GM19397 (cell line): ENCODE measurements at regions not wholly inside any gene's neighbourhood (a gene's known extent, or its start where the extent isn't known, plus 50 kb on each side); places are given as distances from the start of the nearest gene placed in this dataset.
A peak's percentile ranks its signal among the peaks of the same experiment; 100 is the strongest.

Source experiments
- ATAC-seq: cut with Tn5 transposase; IDR thresholded peaks from one replicate; pipeline ENCODE4 v1.9.1; 2021; ENCODE audit warnings: mild to moderate bottlenecking, moderate library complexity; ENCODE audit not compliant: unreplicated experiment

DNA sequence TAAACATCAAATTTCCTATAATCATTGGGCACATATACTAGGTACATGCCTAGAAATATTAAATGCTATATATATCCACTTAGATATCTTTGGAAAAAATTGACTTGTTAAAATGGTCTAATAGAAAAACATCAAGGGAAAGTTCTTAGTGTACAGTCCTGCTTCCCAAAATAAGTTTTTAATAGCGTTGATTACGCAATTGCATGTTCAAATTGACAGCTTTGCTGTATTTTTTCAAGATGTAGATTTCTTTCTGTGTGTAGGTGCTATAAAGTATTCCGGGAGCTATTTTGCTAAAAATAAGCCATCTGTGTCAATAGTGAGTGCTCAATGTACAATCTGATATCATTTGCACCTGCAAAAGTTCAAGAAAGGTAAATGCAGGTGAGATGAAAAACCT lies 463.9 kb upstream of the ATP2B1 start:
- ATAC-seq: no peak

DNA sequence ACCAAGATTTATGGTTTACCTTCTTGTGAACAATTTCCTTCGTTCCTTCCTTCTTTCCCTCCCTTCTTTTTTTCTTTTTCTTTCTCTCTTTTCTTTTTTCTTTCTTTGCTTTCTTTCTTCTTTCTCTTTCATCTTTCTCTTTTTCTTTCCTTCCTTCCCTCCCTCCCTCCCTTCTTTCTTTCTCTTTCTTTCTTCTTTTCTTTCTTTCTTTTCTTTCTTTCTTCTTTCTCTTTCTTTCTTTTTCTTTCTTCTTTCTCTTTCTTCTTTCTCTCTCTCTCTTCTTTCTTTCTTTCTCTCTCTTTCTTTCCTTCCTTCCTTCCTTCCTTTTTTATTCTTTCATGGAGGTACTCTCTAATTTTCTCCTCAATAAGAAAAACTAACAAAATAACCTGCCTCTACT lies 462.1 kb upstream of the ATP2B1 start:
- no peak for ATAC-seq

DNA sequence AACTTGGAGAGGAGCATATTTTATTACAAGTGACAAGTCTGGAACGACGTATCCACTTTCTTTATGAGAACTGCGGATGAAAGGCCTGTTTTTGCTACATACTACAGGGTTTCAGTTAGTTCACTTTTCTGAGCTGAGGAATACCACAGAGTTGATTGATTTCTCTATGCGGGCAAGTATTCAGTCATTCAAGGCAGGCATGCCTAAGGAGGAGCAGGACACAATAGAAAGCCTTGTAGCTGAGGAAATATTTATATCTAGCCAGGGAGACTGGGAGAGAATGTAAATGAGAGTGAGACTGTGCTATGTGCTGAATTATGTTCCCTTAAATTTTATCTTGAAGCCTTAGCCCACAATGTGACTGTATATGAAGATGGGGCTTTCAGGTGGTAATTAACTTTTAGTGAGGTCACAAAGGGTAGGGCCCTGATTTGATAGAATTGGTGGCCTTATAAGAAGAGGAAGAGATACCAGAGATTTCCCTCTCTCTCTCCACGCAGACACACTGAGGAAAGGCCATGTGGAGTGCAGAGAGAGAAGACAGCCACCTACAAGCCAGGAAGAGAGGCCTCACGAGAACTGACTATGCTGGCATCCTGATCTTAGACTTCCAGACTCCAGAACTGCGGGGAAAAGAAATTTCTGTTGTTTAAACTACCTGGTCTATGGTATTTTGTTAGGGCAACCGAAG lies 459.0 kb upstream of the ATP2B1 start:
- no peak for ATAC-seq

DNA sequence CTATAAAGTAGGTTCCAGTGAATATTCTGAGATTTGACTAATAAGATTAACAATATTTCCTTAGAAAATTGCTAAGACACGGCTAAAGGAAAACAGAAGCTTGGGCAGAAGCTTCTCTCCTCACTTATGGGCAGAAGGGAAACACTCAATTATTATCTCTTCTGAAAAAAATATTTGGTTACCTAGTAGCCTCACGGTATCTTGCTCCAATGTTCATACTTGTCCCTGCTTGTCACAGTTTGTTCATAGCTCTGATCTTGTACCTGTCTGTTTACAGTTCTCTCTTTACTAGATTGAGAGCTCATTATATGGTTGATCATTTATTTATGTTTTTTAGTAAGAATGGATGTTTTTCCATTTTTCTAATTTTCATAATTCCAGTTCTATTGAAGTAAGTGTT lies 458.0 kb upstream of the ATP2B1 start:
- ATAC-seq: no peak

DNA sequence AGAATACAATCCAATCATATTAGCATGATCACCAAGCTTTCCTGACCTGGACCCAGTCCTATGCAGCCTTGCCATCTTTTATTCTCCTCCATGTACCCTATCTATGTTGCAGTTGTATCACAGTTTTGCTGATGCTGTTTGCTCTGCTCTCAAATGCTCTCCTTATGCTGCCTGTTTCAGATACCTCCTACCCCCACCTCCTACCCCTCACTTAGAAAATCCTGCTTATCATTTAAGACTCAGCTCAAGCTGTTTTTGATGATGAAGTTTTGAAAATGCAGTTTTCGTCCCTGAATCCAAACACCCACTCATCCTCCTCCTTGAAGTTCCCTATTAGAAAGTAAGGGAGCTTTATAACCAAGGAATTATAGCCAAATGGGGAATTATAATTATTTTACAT lies 457.4 kb upstream of the ATP2B1 start:
- no peak for ATAC-seq

DNA sequence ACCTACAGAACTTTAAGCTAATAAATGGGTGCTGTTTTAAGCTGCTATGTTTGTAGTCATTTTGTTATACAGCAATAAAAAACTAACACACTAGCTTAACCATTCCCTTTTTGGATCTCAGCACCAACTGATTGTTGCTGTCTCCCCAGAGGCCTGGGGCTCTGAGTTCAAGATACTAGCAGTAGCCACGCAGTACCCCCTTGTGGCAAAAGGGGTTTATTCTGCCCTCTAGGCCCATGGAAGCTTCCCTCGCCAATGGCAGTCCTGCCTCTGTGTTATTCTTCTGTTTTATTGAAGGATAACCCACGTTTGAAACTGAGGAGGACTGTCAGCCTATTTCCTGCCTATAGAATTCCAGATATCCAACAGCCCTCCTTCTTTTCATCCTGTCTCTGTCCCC lies 455.3 kb upstream of the ATP2B1 start:
- ATAC-seq: no peak

DNA sequence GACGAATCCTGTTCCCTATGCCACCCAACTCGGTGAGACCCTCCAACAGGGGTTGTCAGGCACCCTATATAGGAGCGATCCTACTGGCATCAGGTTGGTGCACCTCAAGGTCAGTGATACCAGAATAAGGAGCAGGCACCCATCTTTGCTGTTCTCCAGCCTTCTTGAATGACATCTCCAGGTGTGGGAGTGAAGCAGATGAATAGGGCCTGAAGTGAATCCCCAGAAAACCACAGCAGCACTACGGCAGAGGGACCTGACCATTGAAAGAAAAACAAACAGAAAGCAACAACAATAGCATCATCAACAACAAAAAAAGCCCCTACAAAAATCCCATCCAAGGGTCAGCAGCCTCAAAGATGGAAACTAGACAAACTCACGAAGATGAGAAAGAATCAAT lies 445.2 kb upstream of the ATP2B1 start:
- no peak for ATAC-seq

DNA sequence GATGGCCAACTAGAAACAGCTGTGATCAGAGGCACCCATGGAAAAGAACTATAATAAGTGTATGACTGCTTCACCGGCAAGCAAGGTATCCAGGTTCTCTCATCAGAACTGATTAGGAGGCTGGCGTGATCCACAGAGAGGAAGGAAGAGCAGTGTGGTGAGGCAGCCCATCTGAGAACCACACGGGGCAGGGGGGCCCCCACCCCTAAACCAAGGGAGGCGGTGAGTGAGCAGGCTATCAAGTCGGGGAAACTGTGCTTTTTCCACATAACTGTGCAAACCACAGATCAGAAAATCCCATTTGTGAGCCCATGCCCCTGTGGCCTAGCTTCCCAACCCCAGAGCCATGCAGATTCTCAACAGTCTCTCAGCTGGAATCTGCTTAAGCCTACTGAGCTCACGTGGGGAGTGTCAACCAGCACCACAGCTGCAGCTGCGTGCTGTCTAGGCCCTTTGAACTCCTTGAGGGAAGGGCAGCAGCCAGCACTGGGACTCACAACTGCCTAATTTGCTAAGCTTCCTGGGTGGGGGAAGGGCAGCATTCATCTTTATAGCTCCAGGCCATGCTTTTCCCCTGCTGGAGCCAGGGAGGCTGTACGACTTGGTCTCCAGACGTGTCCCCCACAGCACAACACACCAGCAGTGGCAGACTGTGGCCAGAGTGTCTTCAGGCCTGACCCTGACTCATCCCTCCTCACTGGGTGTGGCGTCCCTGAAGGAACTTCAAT lies 444.4 kb upstream of the ATP2B1 start:
- ATAC-seq: no peak

DNA sequence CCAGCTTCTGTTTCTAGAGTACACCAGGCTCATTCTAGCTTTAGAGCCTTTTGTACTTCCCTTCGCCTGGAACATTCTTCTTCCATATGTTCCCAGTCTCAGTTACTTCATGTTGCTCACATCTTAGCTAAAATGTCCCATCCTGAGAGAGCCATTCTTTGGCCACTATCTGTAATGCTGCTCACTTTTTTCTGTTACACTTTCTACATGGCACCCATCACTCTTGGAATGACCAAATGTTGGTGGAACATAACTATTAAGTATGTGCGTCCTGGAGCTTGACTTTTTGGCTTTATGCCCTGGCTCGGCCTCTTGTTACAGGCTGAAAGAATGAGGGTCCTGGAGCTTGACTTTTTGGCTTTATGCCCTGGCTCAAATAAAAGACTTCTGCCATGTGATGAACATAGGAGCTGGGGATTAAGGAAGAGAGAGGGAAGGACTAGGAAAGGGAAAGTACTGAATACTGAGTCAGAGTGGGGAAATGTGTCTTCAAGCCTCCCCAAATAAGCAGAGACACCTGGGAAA lies 442.9 kb upstream of the ATP2B1 start:
- no peak for ATAC-seq

DNA sequence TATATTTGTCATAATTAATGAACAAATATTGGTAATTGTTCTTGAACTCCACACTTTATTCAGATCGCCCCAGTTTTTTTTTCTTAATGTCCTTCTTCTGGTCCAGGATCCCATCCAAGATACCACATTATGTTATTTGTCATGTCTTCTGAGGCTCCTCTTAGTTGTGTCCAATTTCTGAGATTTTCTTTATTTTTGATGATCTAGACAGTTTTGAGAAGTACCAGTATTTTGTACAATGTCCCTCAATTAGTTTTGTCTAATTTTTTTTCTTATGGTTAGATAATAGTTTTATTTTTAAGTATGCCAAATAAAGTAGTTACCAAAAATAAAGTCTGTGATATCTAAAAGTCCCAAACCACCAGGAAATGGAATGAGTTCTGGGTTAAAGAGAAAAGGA lies 440.8 kb upstream of the ATP2B1 start:
- ATAC-seq: no peak

DNA sequence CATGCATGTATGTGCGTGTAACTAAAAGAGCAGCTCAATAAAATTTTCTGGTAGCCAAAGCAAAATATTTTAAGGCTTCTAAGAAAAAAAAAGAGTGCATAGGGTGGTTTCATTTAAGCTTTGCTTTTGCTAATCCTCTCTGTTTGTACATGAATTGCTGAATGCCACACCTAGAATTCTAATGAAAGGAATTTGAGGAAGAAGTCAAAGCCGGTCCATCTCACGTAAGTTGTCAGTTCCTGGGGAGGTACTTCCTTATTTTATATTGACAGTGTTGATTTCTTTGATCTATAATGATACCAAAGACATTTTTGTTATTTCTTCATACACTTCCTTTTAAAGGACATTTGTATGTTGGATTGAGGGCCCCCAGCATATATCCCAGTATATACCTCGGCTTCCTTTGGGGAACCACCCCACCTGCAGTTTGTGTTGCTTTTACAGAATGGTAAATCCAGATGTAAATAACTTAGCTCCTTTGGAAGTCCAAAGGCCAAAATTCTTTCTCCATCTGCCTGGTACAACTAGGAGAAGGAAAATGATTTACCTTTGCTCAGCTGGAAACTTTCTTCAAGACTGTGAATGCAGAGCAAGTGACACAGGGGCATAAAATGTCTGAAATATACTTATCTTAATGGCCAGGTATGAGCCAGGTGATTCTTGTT lies 420.9 kb upstream of the ATP2B1 start:
- ATAC-seq: no peak

DNA sequence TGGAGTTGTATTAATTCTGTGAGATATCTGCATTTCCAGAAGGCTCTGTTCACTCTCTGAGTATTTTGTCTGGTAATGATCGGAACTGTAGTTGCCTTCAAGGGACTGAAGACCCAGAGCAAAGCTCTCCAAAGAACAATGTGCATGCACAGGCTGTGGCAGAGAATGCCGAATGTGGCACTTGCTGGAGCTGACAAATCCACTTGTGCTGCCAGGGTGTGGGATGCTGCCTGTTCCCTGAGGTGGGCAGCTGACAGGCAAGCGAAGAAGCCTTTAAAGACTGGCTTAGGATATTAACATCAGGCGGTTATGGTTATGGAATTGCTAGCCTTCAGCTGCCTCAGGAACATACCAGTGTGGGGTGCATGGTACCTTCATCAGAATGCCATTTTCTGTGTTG lies 419.9 kb upstream of the ATP2B1 start:
- no peak for ATAC-seq

DNA sequence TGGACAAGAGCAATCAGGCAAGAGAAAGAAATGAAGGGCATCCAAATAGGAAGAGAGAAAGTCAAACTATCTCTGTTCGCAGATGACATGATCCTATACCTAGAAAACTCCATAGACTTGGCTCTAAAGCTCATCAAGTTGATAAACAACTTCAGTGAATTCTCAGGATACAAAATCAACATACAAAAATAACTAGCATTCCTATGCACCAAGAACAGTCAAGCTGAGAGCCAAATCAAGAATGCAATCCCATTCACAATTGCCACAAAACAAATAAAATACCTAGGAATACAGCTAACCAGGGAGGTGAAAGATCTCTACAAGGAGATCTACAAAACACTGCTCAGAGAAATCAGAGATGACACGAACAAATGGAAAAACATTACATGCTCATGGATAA lies 417.5 kb upstream of the ATP2B1 start:
- no peak for ATAC-seq

DNA sequence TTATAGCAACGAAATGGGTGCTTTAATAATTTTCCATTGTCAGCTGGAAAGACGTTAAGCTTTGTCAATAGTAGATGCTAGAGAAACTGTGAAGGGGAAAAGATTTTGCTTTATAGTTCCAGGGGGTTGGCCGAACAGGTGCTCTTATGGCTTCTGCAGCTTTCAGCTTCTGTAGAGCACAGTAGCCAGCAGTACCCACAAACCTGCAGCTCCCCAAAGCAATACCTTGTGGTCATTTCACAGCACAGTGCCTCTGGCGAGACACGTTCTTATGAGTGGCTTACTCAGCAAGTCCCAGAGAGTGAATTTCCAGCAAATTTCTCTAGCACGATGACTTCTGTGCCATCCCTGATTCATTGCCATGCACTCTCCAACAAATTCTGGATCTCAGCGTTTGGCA lies 416.3 kb upstream of the ATP2B1 start:
- ATAC-seq: no peak

DNA sequence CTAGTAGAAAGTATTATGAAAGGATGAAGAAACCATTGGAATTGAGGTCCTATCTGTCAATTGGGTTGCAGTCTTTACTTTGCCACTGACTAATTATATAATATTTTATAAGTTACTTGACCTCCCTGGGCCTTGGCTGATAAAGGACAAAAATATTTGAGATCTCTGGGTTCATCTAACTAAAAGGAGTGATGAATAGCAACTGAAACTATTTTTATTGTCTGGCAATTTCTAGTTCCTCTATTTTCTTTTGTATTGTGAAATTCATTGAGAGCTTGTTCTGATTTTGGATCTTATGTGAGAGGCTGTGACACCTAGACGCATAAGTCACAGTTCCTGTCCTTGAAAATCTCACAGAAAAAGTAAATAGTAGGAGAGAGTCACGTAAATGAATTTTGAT lies 415.7 kb upstream of the ATP2B1 start:
- no peak for ATAC-seq

DNA sequence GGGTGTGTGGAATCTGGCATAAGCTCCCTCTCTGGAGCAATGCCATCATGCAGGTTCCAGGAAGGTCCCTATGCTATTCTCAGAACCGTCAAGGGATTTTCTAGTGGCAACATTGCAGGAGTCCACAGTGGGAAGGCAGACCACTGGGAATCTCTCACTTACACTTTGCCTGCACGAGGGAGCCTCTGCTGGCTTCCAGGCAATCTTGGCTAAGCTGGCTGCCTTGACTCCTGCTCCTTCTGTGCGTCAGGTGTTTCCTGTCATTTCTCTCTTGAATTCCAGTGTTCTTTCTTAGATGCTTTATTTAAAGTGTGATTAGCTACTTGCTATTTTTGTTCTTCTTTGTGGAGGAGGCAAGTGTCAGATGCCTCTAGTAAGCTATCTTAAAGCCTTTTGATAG lies 414.0 kb upstream of the ATP2B1 start:
- no peak for ATAC-seq

DNA sequence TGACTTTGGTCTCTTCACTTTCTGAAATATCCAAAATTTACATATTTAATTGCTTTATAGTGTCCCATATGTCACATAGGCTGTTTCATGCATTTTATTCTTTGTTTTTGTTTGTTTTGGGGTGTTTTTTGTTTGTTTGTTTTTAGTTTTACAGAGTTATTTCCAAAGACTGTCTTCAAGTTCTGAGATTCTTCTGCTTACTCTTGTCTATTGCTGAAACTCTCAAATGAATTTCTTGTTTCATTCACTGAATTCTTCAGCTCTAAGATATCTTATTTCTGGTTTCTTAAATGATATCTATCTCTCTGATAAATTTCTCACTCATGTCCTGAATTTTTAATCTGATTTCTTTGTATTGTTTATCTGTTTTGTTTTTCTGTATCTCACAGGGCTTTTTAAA lies 412.0 kb upstream of the ATP2B1 start:
- no peak for ATAC-seq

DNA sequence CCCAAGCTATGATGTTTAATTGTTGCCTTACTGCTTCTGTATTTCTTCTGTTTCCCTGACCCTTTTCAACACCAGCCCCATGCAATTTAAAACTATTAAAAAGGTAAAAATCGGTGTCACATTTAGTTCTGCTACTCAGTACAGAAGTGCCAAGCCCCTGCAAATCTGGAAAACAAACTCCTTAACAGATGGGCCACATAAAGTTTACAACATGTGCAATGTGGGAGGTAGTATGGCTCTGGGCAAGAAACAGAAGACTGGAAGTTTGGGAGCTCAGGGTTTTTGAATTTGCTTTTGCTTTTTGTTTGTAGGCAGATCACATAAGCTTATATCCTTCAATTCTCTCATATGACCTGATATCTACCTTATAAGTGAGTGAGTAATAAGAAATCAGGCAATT lies 404.0 kb upstream of the ATP2B1 start:
- no peak for ATAC-seq

DNA sequence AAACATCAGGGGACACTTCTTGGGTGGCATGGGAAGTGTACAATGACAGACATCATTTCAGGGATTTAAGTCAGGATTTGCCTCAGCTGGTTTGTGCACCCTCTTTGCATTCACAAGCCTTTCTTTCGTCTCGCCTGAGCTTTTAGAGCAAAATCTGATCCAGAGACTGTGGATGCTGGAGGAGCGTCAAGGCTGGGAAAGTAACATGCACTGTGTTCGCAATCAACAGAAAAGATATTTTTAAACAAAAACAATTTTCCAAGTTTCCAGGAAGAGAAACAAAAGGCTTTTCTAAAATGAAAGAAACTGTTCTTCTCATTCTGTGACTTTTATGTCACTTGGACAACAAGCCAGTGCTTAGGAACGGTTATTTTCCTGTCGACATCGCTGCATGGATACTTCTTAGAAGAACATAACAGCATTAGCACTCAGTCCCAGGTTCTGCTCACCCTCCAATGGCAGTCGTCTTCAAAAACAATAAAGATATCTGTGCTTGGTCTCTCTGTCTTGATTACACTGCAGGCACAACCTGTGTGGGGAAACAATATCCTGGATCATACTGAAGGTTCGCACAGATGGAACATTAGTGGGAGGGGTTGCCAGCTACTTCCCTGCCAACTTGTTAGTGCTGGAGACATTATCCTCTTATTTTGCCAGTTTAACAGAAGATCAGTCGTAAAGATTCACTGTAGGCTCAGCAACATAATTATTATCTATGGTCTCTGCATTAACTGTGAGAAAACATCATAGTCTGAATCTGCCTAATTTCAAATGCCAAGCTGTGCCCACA lies 403.3 kb upstream of the ATP2B1 start:
- ATAC-seq: no peak

DNA sequence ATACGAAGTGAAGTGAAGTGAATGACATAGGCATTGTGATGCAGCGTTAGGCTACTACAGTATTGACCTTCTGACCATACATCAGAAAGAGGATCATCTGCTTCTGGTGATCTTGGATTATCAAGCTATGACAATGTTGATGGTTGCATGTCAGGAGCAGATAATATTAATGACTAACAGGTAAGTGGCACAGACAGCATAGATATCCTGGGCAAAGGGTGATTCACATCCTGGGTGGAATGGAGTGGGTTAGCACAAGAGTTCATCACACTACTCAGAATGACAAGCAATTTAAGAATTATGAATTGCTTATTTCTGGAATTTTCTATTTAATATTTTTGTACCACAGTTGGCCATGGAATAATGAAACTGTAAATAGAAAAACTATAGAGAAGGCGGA lies 397.9 kb upstream of the ATP2B1 start:
- ATAC-seq: no peak

DNA sequence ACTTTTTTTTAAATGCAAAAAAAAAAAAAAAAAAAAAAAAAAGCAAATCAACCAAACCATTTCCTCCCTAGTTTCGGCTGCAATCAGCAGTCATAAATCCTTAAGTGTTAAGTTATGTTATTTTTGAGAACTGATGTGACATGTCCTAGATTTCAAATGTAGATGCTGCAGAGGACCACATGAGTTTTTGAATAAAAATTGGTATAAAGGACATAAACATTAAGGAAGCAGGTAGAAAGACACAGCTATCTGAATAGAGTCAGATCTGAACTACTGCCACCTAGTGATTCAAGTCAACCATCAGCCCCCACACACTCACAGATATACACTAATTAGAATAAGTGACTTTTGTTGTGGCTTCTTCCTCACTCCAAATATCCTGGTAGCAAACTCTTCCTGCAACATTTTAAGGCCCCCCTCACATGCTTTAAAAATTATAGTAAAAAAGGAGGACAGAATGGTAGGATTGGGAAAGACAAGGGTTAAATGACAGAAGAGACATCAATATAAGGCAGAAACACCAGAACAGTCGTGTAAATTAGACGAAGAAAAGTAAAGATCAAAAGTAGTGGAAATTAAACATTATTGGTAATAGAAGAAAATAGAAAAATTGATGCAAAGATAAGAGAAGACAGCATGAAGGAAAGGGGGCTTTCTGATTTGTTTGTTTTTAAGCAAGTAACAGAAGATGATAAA lies 394.5 kb upstream of the ATP2B1 start:
- ATAC-seq: peak; percentile 81
